Breast epithelium (tissue), 4 donors: ENCODE measurements at regions not wholly inside any gene's neighbourhood (a gene's known extent, or its start where the extent isn't known, plus 50 kb on each side); places are given as distances from the start of the nearest gene placed in this dataset.

Experiments used
- DNase-seq, 2 donors: peaks; one replicate each; pipeline ENCODE4 v3.0.0-alpha.2; 2019; ENCODE audit warnings: low spot score in 2 of 2
- H3K27ac ChIP-seq, 2 donors: fragments of 200-600 bp; sonication (generic) in 1 of 2; one replicate each; pipeline ENCODE4 v1.5.1; 2016 to 2019; ENCODE audit warnings: mild to moderate bottlenecking in 1 of 2
- H3K27me3 ChIP-seq, 2 donors: fragments of 200-600 bp; sonication (generic) in 1 of 2; one replicate each; pipeline versions ENCODE4 v1.5.1 to v1.6.0; 2017 to 2019; ENCODE audit warnings: control low read depth in 1 of 2, mild to moderate bottlenecking in 1 of 2
- H3K36me3 ChIP-seq: fragments of 200-600 bp; one replicate; pipeline ENCODE4 v1.5.1; 2019
- H3K4me1 ChIP-seq, 2 donors: fragments of 200-600 bp; sonication (generic); one replicate each; pipeline ENCODE4 v1.5.1; 2016 to 2019; ENCODE audit warnings: control low read depth in 1 of 2
- H3K4me3 ChIP-seq, 3 donors: fragments of 200-600 bp; sonication (generic); 1 replicate in 2 of 3; 2 replicates in 1 of 3; pipeline ENCODE4 v1.5.1; 2016 to 2019; ENCODE audit warnings: mild to moderate bottlenecking in 3 of 3, moderate library complexity in 2 of 3
- H3K9me3 ChIP-seq, 2 donors: fragments of 200-600 bp; sonication (generic) in 1 of 2; one replicate each; pipeline ENCODE4 v1.5.1; 2016 to 2019; ENCODE audit warnings: control low read depth in 1 of 2
- CTCF ChIP-seq, 3 donors: fragments of 450-650 bp; IDR thresholded peaks; one replicate each; pipeline ENCODE4 v1.5.1; 2016 to 2017; ENCODE audit warnings: antibody characterized with exemption in 3 of 3, mild to moderate bottlenecking in 3 of 3, moderate library complexity in 3 of 3
- POLR2A ChIP-seq: fragments of 450-650 bp; IDR thresholded peaks from one replicate; pipeline ENCODE4 v1.6.1; 2016; ENCODE audit warnings: antibody characterized with exemption, mild to moderate bottlenecking, moderate library complexity
- POLR2AphosphoS5 ChIP-seq, 3 donors: sonication (generic); formaldehyde crosslinking; IDR thresholded peaks; one replicate each; pipeline ENCODE4 v1.6.1; 2017; ENCODE audit warnings: antibody characterized with exemption in 3 of 3
- intact Hi-C: fragments of 100-400 bp; cut with DNase I; formaldehyde crosslinking; loops from one replicate; pipeline ENCODE4 v1.15.1; 2023; ENCODE audit warnings: low total_unique reads

- H3K27me3 ChIP-seq, result no peaks in the 10 kb centered on the region
- DNase-seq, result no peak
- no peaks in the 10 kb centered on the region for H3K9me3 ChIP-seq
- H3K27ac ChIP-seq, result no peak overlapping the region
- TF ChIP-seq CTCF (IDR thresholded peaks at IDR 0.05), result no peak
- no peak for TF ChIP-seq POLR2AphosphoS5 (IDR thresholded peaks at IDR 0.05)
- no peak for TF ChIP-seq POLR2A
- H3K36me3 ChIP-seq, result no peaks in the 10 kb centered on the region
- intact Hi-C loops, result no loop called here
- no peak overlapping the region for H3K4me3 ChIP-seq
- H3K4me1 ChIP-seq, result no peaks in the 10 kb centered on the region
These were observed 313.1 kb downstream of the WDR72 start for GRCh38 chr15:53446376-53446775.

- intact Hi-C loops, result no loop called here
- Histone ChIP-seq H3K27me3 (no peaks in the 10 kb centered on the region), H3K36me3 (no peaks in the 10 kb centered on the region), H3K27ac (no peak overlapping the region), H3K9me3 (no peaks in the 10 kb centered on the region), H3K4me3 (no peak overlapping the region), H3K4me1 (no peaks in the 10 kb centered on the region)
- TF ChIP-seq CTCF (IDR thresholded peaks at IDR 0.05), result no peak
- no peak for TF ChIP-seq POLR2A
- TF ChIP-seq POLR2AphosphoS5 (IDR thresholded peaks at IDR 0.05), result no peak
- DNase-seq, result no peak
These were observed 313.9 kb downstream of the WDR72 start for GRCh38 chr15:53445531-53445930.

GRCh38 chr15:53437985-53438841 lies 321.2 kb downstream of the WDR72 start:
- Histone ChIP-seq H3K27me3 (no peaks in the 10 kb centered on the region), H3K4me3 (no peak overlapping the region), H3K27ac (no peak overlapping the region), H3K4me1 (no peaks in the 10 kb centered on the region), H3K36me3 (no peaks in the 10 kb centered on the region), H3K9me3 (no peaks in the 10 kb centered on the region)
- intact Hi-C loops, result no loop called here
- DNase-seq, result no peak
- TF ChIP-seq POLR2A (no peak), CTCF (IDR thresholded peaks at IDR 0.05) (no peak), POLR2AphosphoS5 (IDR thresholded peaks at IDR 0.05) (no peak)

- H3K27ac ChIP-seq, result no peak overlapping the region
- TF ChIP-seq CTCF (IDR thresholded peaks at IDR 0.05) (no peak), POLR2A (no peak)
- no peaks in the 10 kb centered on the region for H3K27me3 ChIP-seq
- no peak for DNase-seq
- H3K36me3 ChIP-seq, result no peaks in the 10 kb centered on the region
- H3K4me3 ChIP-seq, result no peak overlapping the region
- H3K9me3 ChIP-seq, result no peaks in the 10 kb centered on the region
- intact Hi-C loops, result no loop called here
- H3K4me1 ChIP-seq, result no peaks in the 10 kb centered on the region
These were observed 322.1 kb downstream of the WDR72 start for GRCh38 chr15:53437366-53437765.

GRCh38 chr15:53434174-53434678 lies 325.2 kb downstream of the WDR72 start:
- no peaks in the 10 kb centered on the region for H3K9me3 ChIP-seq
- H3K4me1 ChIP-seq, result no peaks in the 10 kb centered on the region
- H3K4me3 ChIP-seq, result no peak overlapping the region
- no peaks in the 10 kb centered on the region for H3K36me3 ChIP-seq
- no peak overlapping the region for H3K27ac ChIP-seq
- DNase-seq, result no peak
- intact Hi-C loops, result no loop called here
- TF ChIP-seq CTCF (IDR thresholded peaks at IDR 0.05) (no peak), POLR2A (no peak), POLR2AphosphoS5 (IDR thresholded peaks at IDR 0.05) (no peak)
- H3K27me3 ChIP-seq, result no peaks in the 10 kb centered on the region
